Loucy (cell line): ENCODE measurements at regions not wholly inside any gene's neighbourhood (a gene's known extent, or its start where the extent isn't known, plus 50 kb on each side); places are given as distances from the start of the nearest gene placed in this dataset.

Source experiments
- H2AFZ ChIP-seq: fragments of 200-600 bp; sonication (generic); 2 replicates; pipeline ENCODE4 v1.6.0; 2016; ENCODE audit warnings: antibody characterized with exemption, mild to moderate bottlenecking, low read length, moderate library complexity
- H3F3A ChIP-seq: fragments of 200-600 bp; 2 replicates; pipeline ENCODE4 v1.6.0; 2016; ENCODE audit warnings: antibody characterized with exemption, low read depth, mild to moderate bottlenecking
- H3K27me3 ChIP-seq: fragments of 200-600 bp; sonication (generic); 2 replicates; pipeline ENCODE4 v1.6.1; 2014; ENCODE audit warnings: low read length, mild to moderate bottlenecking; ENCODE audit not compliant: insufficient read depth, poor library complexity, severe bottlenecking
- H3K36me3 ChIP-seq: fragments of 200-600 bp; sonication (generic); 2 replicates; pipeline ENCODE4 v1.6.1; 2016; ENCODE audit warnings: low read length; ENCODE audit not compliant: insufficient read depth
- H3K4me1 ChIP-seq: fragments of 200-600 bp; sonication (generic); 2 replicates; pipeline ENCODE4 v1.5.1; 2014; ENCODE audit warnings: low read length, mild to moderate bottlenecking; ENCODE audit not compliant: insufficient read depth, poor library complexity, severe bottlenecking
- H3K4me2 ChIP-seq: fragments of 200-600 bp; sonication (generic); 2 replicates; pipeline ENCODE4 v1.6.0; 2014; ENCODE audit warnings: antibody characterized with exemption, low read length, low read depth, mild to moderate bottlenecking; ENCODE audit not compliant: poor library complexity, severe bottlenecking
- H3K4me3 ChIP-seq: fragments of 200-600 bp; sonication (generic); 2 replicates; pipeline ENCODE4 v1.5.1; 2014; ENCODE audit warnings: low read length, mild to moderate bottlenecking, mixed read lengths; ENCODE audit not compliant: poor library complexity, severe bottlenecking
- H3K79me2 ChIP-seq: fragments of 200-600 bp; sonication (generic); 2 replicates; pipeline ENCODE4 v1.6.1; 2014; ENCODE audit warnings: low read length; ENCODE audit not compliant: insufficient read depth
- H3K9ac ChIP-seq: fragments of 200-600 bp; sonication (generic); 2 replicates; pipeline ENCODE4 v1.6.0; 2014; ENCODE audit warnings: mild to moderate bottlenecking, low read depth, low read length, moderate library complexity; ENCODE audit not compliant: poor library complexity, severe bottlenecking
- H3K9me2 ChIP-seq: fragments of 200-600 bp; sonication (generic); replicated peaks from 2 replicates; pipeline ENCODE4 v1.6.1; 2016; ENCODE audit warnings: low read depth, low read length, mixed read lengths
- H3K9me3 ChIP-seq: fragments of 200-600 bp; sonication (generic); 2 replicates; pipeline ENCODE4 v1.6.1; 2014; ENCODE audit warnings: mild to moderate bottlenecking, antibody characterized with exemption, low read length, low read depth; ENCODE audit not compliant: insufficient read depth
- H4K20me1 ChIP-seq: fragments of 200-600 bp; sonication (generic); 2 replicates; pipeline ENCODE4 v1.6.0; 2014; ENCODE audit warnings: antibody characterized with exemption, low read length, mild to moderate bottlenecking; ENCODE audit not compliant: insufficient read depth, poor library complexity, severe bottlenecking
- CTCF ChIP-seq: fragments of 200-600 bp; sonication (generic); conservative IDR thresholded peaks from 2 replicates; pipeline ENCODE4 v1.5.1; 2014; ENCODE audit warnings: mild to moderate bottlenecking, antibody characterized with exemption, low read length
- EZH2phosphoT487 ChIP-seq: fragments of 200-600 bp; IDR thresholded peaks from 2 replicates; pipeline ENCODE4 v1.6.1; 2018; ENCODE audit warnings: antibody characterized with exemption, mild to moderate bottlenecking, moderate library complexity, borderline replicate concordance

GRCh38 chr9:129356871-129357772 is 179.1 kb upstream of the IER5L start:
- H3K4me3 ChIP-seq: no peak overlapping the region
- no peaks in the 10 kb centered on the region for H3K36me3 ChIP-seq
- H2AFZ ChIP-seq: no peak overlapping the region
- no peaks in the 10 kb centered on the region for H3K27me3 ChIP-seq
- TF ChIP-seq CTCF (no peak), EZH2phosphoT487 (no peak)
- no peaks in the 10 kb centered on the region for H3K9me2 ChIP-seq
- no peaks in the 10 kb centered on the region for H3F3A ChIP-seq
- H3K9ac ChIP-seq: no peak overlapping the region
- H4K20me1 ChIP-seq: no peaks in the 10 kb centered on the region
- H3K79me2 ChIP-seq: no peaks in the 10 kb centered on the region
- H3K4me1 ChIP-seq: no peaks in the 10 kb centered on the region
- H3K9me3 ChIP-seq: no peaks in the 10 kb centered on the region
- no peak overlapping the region for H3K4me2 ChIP-seq

GRCh38 chr9:129355631-129356030 is 177.6 kb upstream of the IER5L start:
- Histone ChIP-seq H3K9me2 (no peaks in the 10 kb centered on the region), H4K20me1 (no peaks in the 10 kb centered on the region), H3K9ac (no peak overlapping the region), H3K9me3 (no peaks in the 10 kb centered on the region), H3K27me3 (no peaks in the 10 kb centered on the region), H3K36me3 (no peaks in the 10 kb centered on the region), H3F3A (no peaks in the 10 kb centered on the region), H3K79me2 (no peaks in the 10 kb centered on the region), H3K4me1 (no peaks in the 10 kb centered on the region), H2AFZ (no peak overlapping the region), H3K4me3 (no peak overlapping the region), H3K4me2 (no peak overlapping the region)
- no peak for TF ChIP-seq CTCF
- no peak for TF ChIP-seq EZH2phosphoT487

GRCh38 chr9:129354498-129354897 is 176.4 kb upstream of the IER5L start:
- Histone ChIP-seq H3K4me1 (no peaks in the 10 kb centered on the region), H3K4me2 (no peak overlapping the region)
- no peak for TF ChIP-seq EZH2phosphoT487
- no peak for TF ChIP-seq CTCF

More at GRCh38 chr9:129354498-129354897, 176.4 kb upstream of the IER5L start:
- Histone ChIP-seq H3K9ac (no peak overlapping the region), H4K20me1 (no peaks in the 10 kb centered on the region), H3K4me3 (no peak overlapping the region), H3K9me3 (no peaks in the 10 kb centered on the region), H3K9me2 (no peaks in the 10 kb centered on the region), H3F3A (no peaks in the 10 kb centered on the region), H3K36me3 (no peaks in the 10 kb centered on the region), H3K79me2 (no peaks in the 10 kb centered on the region), H2AFZ (no peak overlapping the region), H3K27me3 (no peaks in the 10 kb centered on the region)
